NCI-H2171 treated with DMSO at 0.1 percent for 48 hours (cell line): ENCODE measurements at regions not wholly inside any gene's neighbourhood (a gene's known extent, or its start where the extent isn't known, plus 50 kb on each side); places are given as distances from the start of the nearest gene placed in this dataset.

ENCODE experiments used
- DNase-seq: peaks from one replicate; lab custom pipeline; 2025; lab: John Stamatoyannopoulos, UW

DNA sequence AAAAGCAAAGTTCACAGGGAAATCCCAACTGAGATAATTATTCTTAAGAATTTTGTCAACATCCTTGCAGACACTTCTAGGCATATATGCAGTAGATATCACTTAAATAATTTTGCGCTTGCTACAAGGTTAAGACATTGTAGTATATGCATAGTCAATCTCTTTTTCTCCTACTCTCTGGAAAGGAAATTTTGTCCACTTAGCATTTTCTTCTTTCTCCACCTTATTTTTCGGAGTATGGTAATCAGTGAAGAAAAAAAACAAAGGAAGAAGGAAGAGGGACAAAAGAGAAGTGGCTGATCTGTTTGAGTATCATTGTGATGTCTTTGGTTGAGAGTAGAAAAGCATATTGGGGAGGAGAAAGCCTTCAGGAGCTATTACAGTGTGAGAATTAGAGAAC, 104.6 kb downstream of the LACC1 start:
- DNase-seq = no peak

DNA sequence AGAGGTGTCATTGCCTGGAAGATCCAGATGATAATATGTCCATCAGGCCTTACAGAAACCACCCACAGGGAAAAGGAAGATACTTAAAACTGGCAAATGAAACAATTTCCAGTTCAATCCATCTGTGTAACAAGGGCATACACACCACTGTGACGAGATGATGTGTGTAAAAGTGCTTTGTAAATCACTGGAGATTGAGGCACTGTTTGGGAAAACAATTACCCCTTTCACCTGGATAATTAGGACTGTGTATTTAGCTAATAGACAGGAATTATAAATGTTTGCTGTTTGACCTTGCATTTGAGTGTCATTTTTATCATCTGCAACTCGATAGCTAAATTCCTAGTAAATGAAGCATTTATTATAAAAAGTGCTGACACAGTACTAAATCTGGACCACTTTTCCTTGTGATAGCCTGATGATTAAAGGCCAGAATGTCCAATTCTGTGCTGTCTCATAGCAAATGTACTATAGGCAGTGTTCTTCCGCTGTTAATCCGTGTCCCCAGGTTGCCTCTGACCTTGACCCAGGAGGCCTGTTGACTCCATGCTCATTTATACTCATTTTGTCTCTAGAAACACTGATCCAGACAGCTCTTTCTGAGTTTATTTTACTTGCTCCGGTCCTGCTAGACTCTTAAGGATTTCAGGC, 105.8 kb downstream of the LACC1 start:
- no peak for DNase-seq

DNA sequence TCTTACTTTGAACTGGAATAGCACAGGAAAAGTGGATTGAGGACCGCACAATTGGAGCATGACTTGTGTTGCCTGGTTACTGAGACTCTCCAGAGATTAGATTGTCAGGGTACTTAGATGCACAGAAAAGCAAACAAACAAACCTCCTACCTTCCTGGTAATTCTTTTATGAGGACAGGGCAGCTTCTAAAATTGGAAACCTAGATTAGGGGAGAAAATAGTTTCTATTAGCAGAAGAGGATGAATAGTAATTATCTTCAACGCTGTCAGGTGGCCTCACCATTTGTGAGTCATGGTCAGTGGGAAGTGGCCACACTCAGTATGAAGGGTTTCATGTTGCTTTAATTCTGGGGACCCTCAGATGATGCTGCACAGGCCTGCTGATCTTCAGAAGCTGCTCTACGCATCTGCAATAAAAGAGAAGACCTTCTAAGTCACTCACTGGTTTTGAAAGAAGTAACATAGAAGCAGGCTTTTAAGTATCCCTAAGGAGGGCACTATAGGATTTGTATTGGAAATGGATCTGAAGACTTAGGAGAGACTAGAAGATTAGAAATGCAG, 106.8 kb downstream of the LACC1 start:
- DNase-seq = no peak

DNA sequence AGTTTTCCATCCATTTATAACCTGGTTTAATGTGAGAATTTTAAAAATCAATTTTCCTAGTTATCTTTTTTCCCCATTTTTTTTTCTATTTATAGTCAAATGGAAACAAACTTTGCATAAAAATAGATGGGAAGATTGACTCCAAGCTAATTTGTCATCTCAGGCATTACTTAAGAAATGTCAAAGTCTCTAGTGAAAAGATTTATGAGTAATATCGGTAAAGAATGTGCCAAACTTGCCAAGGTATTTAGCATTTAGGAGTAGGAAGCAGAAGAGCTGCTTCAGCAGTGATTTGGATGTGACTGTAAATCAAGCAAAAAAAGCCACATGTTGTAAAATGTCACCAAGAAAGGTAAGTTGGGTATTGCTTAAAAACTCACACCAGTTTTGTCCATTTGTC, 108.6 kb downstream of the LACC1 start:
- no peak for DNase-seq

DNA sequence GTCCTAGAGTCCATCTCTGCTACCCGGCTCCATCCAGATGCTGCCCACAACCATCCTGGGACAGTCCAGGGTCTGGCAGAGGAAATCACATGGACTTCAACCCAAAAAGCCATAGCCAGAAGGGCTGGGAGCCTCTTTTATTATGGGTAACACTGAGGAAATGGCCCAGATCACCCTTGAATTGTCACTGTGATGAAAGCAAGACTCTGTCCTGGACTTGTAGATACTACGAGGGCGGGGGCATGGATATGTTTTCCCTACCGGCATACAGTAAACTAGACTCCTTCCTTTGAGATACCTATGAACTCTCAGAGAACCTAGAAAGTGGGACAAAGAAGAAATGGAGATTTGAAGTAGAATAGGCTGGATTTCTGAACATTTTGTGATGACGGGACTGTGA, 110.3 kb downstream of the LACC1 start:
- no peak for DNase-seq

DNA sequence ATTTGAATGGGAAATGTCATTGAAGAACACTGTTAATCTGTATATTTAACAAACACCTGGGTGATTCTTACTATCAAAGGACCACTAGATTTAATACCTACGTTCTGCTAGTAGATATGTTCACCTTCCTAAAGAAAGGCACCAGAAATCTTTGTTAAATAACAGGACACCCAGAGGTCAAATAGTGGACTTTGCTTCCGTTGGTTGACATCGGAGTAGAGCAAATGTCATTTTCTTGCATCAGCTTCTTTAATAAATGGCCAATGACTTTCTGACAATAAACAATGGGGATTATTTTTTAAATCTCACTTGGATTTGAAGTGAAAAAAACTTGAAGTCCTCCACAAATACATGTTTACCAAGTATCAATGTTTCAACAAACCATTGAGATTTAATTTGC, 111.1 kb downstream of the LACC1 start:
- DNase-seq = no peak

DNA sequence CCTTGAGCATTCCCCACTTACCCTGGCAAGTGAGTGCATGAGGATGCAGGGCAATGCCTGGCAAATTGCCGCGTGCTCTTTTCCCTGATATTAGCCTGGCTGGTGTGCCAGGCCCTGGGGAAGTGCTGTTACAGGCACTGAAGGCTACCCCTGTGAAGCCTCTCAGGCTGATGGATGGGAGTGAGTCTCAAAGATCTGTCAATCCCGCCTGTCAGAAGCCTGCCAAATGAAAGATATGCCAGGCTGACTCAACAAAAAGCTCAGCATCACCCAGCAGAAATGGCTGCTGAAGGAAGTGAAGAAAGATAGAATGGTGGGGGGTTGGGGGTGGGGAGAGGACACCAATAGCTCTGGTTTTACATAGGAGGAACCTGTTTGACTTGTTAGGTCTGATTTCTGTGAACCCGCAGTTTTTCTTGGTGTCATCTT, 112.1 kb downstream of the LACC1 start:
- DNase-seq = no peak

DNA sequence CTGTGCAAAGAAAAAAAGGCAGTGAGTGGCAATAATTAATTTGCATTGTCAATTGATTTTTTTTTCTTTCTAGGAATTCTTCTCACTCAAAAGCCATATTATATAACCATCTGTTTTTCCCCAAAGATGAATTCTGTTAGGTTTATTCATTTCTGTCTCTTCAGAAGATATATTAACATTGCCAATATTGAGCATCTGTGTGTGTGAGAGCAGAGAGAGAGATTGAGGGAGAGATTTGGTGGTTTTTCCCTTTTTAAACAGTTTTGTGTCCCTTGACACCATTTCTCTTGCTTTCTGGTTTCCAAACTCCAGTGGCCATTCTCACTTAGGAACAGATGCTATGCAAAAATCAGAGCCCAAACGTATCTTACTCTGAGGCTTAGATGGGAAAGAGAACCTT, 112.5 kb downstream of the LACC1 start:
- no peak for DNase-seq

DNA sequence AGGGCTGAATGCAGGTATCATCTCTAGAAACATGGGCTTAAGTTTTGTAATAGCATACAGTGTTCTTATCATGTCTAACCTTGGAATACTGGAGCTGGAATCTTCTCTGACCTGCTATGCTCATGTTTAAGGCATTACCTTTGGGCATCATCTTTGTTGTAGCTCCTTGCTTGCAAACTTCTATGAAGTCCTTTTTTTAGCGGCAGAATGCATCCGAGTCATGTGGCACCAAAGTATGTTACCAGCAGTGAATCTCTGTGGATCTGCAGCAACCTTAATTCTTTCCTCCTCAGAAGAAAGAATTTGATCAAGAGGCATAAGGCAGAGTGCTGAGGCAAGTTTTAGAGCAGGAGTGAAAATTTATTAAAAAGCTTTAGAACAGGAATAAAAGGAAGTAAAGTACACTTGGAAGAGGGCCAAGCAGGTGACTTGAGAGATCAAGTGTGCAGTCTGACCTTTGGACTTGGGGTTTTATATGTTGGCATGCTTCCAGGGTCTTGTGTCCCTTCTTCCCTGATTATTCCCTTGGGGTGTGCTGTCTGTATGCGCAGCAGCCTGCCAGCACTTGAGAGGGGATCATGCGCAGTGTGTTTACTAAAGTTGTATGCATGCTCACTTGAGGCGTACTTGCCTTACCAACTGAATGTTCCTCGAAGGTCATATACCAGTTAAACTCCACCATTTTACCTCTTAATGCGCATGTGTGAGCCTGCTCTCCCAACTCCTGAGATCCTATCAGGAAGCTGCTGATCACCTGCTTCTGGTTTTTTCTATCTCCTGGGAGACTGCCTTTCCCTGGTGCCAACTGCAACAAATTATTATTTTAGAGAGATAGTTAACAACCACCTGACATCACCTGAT, 115.5 kb downstream of the LACC1 start:
- DNase-seq = peak; percentile 39

DNA sequence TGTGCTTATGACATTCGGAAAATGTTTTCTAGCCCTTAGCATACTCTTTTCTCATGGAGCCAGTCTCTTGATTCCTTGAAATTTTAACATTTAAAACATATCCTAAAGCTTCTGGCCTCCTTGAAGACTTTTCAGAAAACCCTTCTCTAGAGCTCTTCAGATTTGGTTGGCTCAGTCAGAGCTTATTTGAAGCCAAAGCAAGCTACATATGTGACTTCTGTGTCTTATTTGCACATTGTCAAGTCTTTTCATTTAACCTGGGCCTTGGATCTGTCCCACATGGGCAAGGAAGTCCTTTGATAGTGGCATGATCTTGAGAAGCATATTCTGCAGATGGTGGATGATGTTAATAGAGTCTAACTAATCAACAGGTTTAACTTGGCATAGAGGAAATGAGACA, 116.5 kb downstream of the LACC1 start:
- no peak for DNase-seq

DNA sequence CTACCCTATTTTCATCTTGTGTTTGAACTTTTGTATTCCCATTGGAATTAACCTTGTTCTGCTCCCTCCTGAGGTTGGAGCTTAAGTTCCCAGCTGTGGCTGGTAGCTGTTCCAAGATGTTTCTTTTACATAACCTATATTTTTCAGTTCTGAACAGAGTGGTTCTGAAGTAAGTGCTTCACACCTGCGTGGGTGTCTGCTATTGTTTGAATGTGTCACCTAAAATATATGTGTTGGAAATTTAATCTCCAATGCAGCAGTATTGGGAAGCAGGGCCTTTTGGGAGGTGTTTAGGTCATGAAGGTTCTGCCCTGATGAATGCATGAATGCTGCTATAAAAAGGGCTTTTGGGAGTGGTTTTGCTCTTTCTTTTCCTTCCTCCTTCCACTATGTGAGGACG, 123.8 kb downstream of the LACC1 start:
- DNase-seq = no peak

DNA sequence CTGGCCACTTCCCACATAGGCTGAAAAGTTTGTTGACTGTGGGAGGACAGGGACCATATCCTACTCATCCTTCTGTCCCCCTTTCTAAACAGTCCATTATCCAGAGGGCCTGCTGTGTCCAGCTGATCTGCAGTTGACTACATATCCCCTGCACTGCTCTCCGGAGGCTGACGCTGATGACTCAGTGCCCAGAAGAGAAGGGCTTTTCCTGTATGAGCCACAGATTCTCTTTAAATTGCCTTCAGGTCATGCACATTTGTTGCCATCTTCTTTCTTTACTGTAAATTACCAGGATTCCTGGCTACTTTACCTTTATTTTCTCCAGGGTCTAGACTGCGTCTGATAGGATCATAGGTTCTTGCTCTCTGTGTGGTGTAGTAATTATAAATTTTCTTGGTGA, 125.2 kb downstream of the LACC1 start:
- no peak for DNase-seq

DNA sequence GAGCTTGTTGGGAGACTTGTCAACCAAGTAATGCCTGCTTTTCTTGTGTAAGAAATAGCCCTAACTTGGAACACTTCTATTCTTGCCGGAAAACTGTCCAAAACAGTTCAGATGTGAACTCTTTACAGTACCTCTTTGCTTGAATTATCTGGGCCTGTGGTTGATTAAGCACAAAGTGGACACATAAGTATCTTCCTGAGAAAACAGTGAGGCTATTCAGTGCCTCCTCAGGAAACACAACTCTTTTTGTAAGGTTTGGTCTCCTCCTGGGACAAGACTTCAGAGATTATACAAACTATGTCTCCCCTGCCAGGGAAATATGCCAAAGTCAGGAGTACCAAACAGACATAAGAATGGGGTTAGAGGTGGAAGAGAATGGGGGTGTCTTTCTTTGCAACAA, 127.7 kb downstream of the LACC1 start:
- DNase-seq = no peak

DNA sequence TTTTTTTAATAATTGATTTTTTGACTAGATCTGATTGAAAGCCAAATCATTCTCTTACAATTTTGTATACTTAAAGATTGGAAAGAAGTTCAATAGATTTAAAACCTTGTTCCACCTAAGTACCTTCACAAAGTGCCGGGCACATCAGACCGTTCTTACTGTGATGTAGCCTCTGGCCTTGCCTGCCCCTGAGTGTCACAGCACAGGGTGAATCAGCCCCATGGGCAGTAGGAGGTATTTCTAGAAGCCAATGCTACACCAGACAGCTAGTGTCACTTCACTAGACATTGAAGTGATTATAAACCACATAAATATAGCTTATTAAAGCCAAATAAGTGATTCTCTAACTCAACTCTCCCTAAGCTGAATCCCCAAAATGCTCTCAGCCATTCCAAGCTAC, 131.3 kb downstream of the LACC1 start:
- no peak for DNase-seq

DNA sequence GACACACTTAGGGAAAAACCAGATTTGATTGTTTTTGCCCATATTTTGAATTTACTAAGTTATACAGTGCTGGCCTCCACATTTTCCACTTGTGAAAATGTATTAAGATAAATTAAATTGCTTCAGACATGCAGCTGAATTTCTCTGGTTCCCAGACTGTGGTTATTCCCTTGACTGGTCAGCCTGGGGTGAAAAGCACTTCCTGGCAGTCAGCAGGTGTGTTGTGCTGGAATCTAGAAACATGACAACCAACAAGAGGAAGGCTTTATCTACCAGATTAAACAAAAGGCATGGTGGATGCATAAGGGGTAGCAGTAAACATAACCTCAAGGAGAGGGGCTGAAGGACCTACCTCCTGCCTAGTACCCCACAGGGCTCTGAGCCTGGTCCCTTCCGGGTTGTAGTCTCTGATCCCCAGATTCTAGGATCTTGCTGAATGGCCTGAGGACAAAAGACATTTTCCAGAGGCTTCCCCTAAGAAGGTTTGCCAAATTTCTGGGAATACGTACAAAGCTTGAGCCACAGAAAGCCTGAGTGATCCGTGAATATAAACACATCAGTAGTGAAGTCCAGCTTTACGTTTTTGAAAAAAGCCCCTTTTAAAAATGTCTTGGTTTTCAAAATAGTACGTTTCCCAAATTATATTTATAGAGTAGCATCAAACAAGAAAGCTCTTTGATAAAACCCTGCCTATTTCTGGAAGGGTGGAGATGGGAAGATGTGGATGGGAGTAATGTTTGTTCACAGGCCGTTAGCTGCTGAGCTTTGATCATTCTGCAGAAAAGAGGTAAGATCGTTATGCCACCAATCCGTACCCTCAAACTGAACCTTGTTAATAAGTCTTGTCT, 133.4 kb downstream of the LACC1 start:
- DNase-seq = no peak

DNA sequence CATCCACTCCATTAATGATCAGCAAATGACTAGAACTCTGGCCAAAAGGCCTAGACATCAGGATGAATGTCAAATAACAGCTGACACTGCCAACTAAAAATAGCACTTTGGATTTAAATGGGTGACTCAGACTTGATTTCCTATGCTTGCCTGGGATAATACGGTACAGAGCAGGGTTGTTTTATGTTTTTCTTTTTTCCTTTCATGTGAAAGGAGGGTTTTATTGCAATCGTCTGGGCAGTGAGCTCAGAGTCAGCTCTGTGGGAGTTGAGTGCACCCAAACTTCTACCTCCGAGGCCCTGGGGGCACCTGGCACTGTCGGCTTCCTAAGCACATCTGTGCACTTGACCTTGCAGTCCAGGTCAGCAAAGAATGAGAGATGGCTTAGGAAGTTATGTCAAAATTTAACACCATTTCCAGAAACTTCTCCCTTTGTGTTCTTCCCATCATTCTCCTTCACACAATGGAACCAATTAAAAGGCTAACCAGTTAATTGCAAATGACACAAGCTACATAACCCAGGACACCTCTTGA, 134.1 kb downstream of the LACC1 start:
- DNase-seq = no peak

DNA sequence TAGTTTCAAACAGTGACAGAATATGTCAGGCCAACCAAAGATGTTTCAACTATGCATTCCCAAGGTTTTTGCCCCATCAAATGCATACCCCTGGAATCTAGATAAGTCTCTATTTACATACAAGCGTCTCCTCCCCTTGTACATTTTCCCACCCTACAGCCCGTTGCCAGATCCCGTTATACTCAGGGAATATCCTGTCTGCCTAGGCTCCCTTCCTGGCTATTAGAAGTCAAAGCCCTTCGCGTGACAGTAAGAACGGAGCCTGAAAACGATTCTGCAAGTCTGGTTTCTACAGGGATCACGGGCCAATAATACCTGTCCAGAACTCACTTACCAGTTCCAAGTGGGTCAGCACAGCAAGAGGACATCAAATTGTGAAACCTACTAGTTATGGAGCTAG, 134.8 kb downstream of the LACC1 start:
- no peak for DNase-seq

DNA sequence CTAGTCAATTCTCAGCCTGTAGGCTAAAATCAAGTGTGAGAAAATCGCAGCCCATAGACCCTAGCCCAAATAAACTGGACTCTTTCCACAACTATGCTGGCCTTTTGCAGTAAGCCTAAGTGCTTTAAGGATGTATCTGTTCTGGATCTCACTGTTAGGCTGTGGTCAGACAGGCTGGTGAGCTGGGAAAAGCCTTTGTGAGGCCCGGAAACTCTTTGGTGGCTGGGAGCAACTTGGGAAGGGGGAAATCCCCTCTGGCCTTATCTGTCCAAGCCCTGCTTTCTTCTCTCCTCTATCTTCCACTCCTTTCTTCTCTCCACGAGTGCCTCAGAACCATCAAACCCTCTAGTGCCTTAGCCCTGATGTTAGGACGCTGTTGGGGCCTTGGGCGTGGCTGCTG, 135.4 kb downstream of the LACC1 start:
- DNase-seq = no peak

DNA sequence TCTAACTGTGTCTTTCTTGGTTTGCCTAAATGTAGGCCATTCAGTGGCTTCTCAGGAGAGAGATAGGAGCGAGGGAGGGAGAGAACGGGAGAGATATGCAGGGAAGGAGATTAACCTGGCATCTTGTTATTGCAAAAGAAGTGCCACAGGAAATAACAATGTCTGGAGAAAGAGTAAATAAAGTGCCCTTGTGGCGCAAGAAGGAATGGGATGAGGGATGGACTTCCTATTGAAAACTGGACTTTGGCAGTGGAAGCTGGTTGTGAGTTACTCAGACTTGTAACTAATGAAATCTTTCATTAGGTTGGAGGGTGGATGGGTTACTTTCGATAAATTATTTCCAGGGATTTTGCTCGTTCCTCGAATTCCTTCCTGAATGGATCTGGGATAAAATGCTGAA, 136.1 kb downstream of the LACC1 start:
- DNase-seq = no peak

DNA sequence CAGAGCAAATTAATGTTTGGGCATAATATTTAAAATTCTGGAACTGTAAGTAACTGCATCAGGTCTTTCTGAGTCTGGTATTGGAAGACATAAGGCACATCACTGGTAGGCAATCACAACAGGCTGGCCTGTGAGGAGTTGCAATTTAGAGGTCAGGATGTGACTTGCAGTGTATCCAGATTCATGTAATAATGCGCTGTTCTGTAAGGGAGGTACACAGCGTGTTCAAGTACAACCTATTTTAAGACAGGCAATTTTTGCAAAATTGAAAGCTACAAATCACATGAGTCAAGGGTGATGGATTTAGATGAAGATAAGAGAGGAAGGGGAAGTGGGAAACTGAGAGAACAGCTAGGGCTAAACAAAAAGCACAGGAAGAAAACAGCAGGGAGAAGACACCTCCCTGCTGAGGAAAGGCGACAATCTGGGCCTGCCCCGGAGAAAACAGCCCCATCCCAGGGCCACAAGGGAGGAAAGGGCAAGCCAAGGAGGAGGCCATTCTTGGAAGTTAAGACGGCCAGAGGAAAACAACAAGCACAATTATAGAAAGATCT, 138.1 kb downstream of the LACC1 start:
- DNase-seq = no peak

DNA sequence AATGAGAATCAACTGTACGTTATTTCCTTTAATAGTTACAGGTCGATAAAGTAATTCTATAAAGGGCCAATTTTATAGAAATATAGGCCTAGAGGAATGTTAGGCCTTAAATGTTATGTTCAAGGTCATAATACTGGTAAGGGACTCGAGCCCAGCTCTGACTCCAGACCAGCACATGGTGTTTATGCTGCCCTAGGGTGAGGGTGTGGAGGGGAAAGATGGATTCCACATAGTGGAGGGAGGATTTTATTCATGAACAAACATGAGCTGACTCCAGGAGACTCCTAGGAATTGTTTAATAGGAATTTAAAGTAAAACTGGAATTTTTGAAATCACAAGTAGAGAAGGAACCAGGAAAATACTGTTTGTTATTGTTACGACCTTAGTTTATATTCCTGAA, 139.9 kb downstream of the LACC1 start:
- no peak for DNase-seq

DNA sequence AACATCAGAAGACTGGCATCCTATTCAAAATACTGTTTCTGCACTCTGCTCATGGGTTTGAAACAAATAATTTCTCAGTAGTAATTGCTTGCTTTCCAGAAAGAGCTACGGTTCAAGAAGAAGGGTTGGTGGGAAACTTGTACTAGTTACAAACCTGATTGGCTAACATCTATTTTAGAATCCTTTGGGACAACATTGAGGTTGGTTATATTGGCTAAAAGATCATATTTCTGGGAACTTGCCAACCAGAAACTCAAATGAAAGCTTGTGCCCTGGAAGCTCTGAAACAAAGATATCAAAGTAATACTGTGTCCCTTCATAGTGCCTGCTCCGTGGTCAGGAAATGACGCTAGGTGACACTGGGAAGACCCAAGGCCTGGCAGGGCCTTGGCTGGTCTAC, 141.7 kb downstream of the LACC1 start:
- DNase-seq = peak; percentile 1
